ENCODE measurements at regions not wholly inside any gene's neighbourhood (a gene's known extent, or its start where the extent isn't known, plus 50 kb on each side); places are given as distances from the start of the nearest gene placed in this dataset.

DNA sequence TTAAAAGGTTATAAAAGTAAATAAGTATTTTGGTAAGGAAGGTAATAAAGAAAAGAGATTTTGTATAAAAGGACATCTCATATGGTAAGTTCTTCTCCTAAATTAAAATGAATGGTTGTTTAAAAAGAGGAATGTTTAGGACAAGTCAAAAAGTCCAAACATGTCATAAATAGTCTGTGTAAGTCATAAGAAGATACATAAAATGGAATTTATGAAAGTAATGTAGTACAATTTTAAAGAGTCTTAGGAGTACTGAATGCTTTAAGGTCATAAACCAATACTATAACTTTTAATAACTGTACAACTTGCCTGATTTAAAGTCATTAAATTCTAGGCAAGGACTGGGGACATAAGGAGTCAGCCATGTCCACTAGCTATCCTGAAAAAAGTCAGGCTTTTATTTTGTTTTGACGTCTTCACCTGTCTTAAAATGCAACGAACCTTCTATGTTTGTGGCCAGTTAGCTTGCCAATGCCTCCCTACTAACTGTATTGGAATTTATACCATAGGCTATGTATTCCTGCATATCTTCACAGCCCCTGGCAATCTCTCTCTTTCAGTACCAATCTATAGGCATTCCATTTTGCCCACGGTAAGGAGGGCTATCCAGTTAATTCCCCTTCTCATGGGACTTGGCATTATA, 312.3 kb upstream of the LRRTM4 start:
- TF ChIP-seq, protein P1, sequence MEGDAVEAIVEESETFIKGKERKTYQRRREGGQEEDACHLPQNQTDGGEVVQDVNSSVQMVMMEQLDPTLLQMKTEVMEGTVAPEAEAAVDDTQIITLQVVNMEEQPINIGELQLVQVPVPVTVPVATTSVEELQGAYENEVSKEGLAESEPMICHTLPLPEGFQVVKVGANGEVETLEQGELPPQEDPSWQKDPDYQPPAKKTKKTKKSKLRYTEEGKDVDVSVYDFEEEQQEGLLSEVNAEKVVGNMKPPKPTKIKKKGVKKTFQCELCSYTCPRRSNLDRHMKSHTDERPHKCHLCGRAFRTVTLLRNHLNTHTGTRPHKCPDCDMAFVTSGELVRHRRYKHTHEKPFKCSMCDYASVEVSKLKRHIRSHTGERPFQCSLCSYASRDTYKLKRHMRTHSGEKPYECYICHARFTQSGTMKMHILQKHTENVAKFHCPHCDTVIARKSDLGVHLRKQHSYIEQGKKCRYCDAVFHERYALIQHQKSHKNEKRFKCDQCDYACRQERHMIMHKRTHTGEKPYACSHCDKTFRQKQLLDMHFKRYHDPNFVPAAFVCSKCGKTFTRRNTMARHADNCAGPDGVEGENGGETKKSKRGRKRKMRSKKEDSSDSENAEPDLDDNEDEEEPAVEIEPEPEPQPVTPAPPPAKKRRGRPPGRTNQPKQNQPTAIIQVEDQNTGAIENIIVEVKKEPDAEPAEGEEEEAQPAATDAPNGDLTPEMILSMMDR (IDR thresholded peaks at IDR 0.05; ENCODE audit: borderline replicate concordance, extremely low read depth, insufficient read depth), result no peak
- FAIRE-seq, result no peak
- Histone ChIP-seq H3K27ac (ENCODE audit: low read depth in 2 of 2, low read length in 2 of 2) (no peak overlapping the region), H3K4me3 (ENCODE audit: low read length in 3 of 3) (no peak overlapping the region), H3K9me3 (ENCODE audit: control insufficient read depth in 2 of 3, insufficient read depth in 1 of 3, low read length in 3 of 3) (peaks cover 0 to 17% (median 4%) of the 10 kb centered on the region in 3 donors), H3K36me3 (ENCODE audit: control insufficient read depth in 2 of 3, insufficient read depth in 3 of 3, low read length in 3 of 3) (no peaks in the 10 kb centered on the region), H3K4me1 (ENCODE audit: control insufficient read depth in 2 of 3, insufficient read depth in 2 of 3, low read depth in 1 of 3, low read length in 3 of 3) (peaks cover 0 to 5% (median 0%) of the 10 kb centered on the region in 3 donors), H3K9ac (ENCODE audit: low read length in 3 of 3) (no peak overlapping the region), H3K27me3 (ENCODE audit: control insufficient read depth, insufficient read depth, low read length) (no peaks in the 10 kb centered on the region)
- intact Hi-C loops (cut with DNase I), result no loop called here
- DNase-seq, result no peak

DNA sequence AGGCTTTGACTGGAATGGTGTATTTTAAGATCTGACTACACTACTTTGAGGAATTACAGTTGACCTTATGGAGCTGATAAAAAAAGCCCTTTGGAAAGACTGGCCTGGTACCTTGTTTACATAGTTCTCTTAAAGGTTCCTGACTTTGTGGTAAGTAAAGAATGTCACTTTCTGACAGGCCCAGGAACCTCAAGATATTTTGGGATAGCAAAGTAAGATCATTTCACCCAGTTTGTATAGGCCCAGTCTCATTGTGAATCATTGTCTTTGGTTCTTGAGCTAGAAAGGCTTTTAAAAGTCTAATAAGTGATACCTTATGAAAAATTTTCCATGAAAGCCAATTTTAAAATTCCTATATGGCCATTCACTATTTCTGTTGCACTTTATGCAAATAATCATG, 316.3 kb upstream of the LRRTM4 start:
- Histone ChIP-seq H3K9ac (ENCODE audit: low read length in 3 of 3) (no peak overlapping the region), H3K27me3 (ENCODE audit: control insufficient read depth, insufficient read depth, low read length) (no peaks in the 10 kb centered on the region), H3K27ac (ENCODE audit: low read depth in 2 of 2, low read length in 2 of 2) (peak overlapping the region; percentile 34 to 63), H3K36me3 (ENCODE audit: control insufficient read depth in 2 of 3, insufficient read depth in 3 of 3, low read length in 3 of 3) (no peaks in the 10 kb centered on the region), H3K4me3 (ENCODE audit: low read length in 3 of 3) (no peak overlapping the region), H3K4me1 (ENCODE audit: control insufficient read depth in 2 of 3, insufficient read depth in 2 of 3, low read depth in 1 of 3, low read length in 3 of 3) (peaks cover 0 to 5% (median 0%) of the 10 kb centered on the region in 3 donors), H3K9me3 (ENCODE audit: control insufficient read depth in 2 of 3, insufficient read depth in 1 of 3, low read length in 3 of 3) (peaks cover 0 to 7% (median 0%) of the 10 kb centered on the region in 3 donors)
- FAIRE-seq, result no peak
- DNase-seq, result no peak
- TF ChIP-seq, protein P1 (IDR thresholded peaks at IDR 0.05; ENCODE audit: borderline replicate concordance, extremely low read depth, insufficient read depth), result no peak
- intact Hi-C loops (cut with DNase I), result no loop called here

DNA sequence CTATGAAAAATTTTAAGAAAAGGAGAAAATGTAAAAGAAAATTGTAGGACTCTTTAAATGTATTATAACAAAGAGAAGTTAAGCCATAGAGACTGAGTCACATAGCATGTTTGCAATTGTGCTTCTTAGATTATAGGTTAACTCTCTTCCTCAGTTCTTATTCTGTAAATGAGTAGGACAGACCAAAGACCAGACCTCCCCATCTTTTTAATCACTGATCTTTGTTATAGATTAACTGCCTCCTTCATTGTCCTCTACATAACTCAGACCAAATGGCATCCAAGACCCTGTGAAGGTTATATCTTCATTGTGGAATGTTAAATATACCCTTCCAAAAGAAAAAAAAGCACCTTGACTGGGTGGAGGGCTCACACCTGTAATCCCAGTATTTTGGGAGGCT, 316.9 kb upstream of the LRRTM4 start:
- Histone ChIP-seq H3K9me3 (ENCODE audit: control insufficient read depth in 2 of 3, insufficient read depth in 1 of 3, low read length in 3 of 3) (peaks cover 0 to 7% (median 0%) of the 10 kb centered on the region in 3 donors), H3K4me3 (ENCODE audit: low read length in 3 of 3) (peak overlapping the region in 1 of 3 donors; percentile 30), H3K27ac (ENCODE audit: low read depth in 2 of 2, low read length in 2 of 2) (peak overlapping the region in 1 of 2 donors; percentile 63), H3K4me1 (ENCODE audit: control insufficient read depth in 2 of 3, insufficient read depth in 2 of 3, low read depth in 1 of 3, low read length in 3 of 3) (peaks cover 0 to 5% (median 0%) of the 10 kb centered on the region in 3 donors), H3K9ac (ENCODE audit: low read length in 3 of 3) (no peak overlapping the region), H3K36me3 (ENCODE audit: control insufficient read depth in 2 of 3, insufficient read depth in 3 of 3, low read length in 3 of 3) (no peaks in the 10 kb centered on the region), H3K27me3 (ENCODE audit: control insufficient read depth, insufficient read depth, low read length) (no peaks in the 10 kb centered on the region)
- TF ChIP-seq, protein P1 (IDR thresholded peaks at IDR 0.05; ENCODE audit: borderline replicate concordance, extremely low read depth, insufficient read depth), result no peak
- DNase-seq, result peak in 3 of 5 donors; percentile 11 to 50 (median 48)
- FAIRE-seq, result peak; percentile 63
- intact Hi-C loops (cut with DNase I), result no loop called here

All from kidney (tissue), 13 donors.